Muscle of leg (tissue), 3 donors: ENCODE measurements at regions not wholly inside any gene's neighbourhood (a gene's known extent, or its start where the extent isn't known, plus 50 kb on each side); places are given as distances from the start of the nearest gene placed in this dataset.
"Not testable (repeated sequence)": the region's sequence is repeated elsewhere in the genome, so short reads cannot be mapped to it uniquely, and the experiment has no call there.

Source experiments
- DNase-seq: peaks from one replicate; pipeline ENCODE4 v3.0.0; 2013
- H3K27ac ChIP-seq: one replicate; pipeline ENCODE4 v1.5.1; 2013; ENCODE audit warnings: mild to moderate bottlenecking, low read length, control low read depth
- H3K27me3 ChIP-seq: one replicate; pipeline ENCODE4 v1.6.1; 2013; ENCODE audit warnings: low read length; ENCODE audit not compliant: control insufficient read depth, insufficient read depth
- H3K36me3 ChIP-seq: one replicate; pipeline ENCODE4 v1.6.1; 2013; ENCODE audit warnings: low read length; ENCODE audit not compliant: control insufficient read depth, insufficient read depth
- H3K4me1 ChIP-seq: one replicate; pipeline ENCODE4 v1.6.1; 2013; ENCODE audit warnings: low read length; ENCODE audit not compliant: control insufficient read depth, insufficient read depth
- H3K4me3 ChIP-seq: one replicate; pipeline ENCODE4 v1.5.1; 2013; ENCODE audit warnings: low read length, control low read depth
- H3K9me3 ChIP-seq: replicated peaks from 2 replicates; pipeline ENCODE4 v1.6.1; 2013; ENCODE audit warnings: low read depth, low read length; ENCODE audit not compliant: control insufficient read depth
- WGBS: methylation state at CpG from one replicate; pipeline ENCODE4 v1.1.5; 2013; ENCODE audit warnings: missing lambda C conversion rate; ENCODE audit not compliant: insufficient coverage; 5-methylcytosine and 5-hydroxymethylcytosine counted together

- Histone ChIP-seq H3K36me3 (no peaks in the 10 kb centered on the region), H3K4me1 (no peaks in the 10 kb centered on the region), H3K9me3 (peaks cover 10% of the 10 kb centered on the region), H3K27ac (no peak overlapping the region), H3K27me3 (no peaks in the 10 kb centered on the region), H3K4me3 (no peak overlapping the region)
- no CpG with 5 or more reads among the region's 3 CpGs for WGBS
- no peak for DNase-seq
Observed at GRCh38 chr2:31707992-31708391, 127.3 kb upstream of the SRD5A2 start.

GRCh38 chr2:31704561-31705212 lies 123.9 kb upstream of the SRD5A2 start:
- H3K27me3 ChIP-seq: no peaks in the 10 kb centered on the region
- no peak for DNase-seq
- WGBS: 50% methylated on average over 3 of the region's 4 CpGs
- no peak overlapping the region for H3K4me3 ChIP-seq
- H3K9me3 ChIP-seq: peaks cover 6% of the 10 kb centered on the region
- no peak overlapping the region for H3K27ac ChIP-seq
- H3K36me3 ChIP-seq: no peaks in the 10 kb centered on the region
- H3K4me1 ChIP-seq: no peaks in the 10 kb centered on the region

DNA sequence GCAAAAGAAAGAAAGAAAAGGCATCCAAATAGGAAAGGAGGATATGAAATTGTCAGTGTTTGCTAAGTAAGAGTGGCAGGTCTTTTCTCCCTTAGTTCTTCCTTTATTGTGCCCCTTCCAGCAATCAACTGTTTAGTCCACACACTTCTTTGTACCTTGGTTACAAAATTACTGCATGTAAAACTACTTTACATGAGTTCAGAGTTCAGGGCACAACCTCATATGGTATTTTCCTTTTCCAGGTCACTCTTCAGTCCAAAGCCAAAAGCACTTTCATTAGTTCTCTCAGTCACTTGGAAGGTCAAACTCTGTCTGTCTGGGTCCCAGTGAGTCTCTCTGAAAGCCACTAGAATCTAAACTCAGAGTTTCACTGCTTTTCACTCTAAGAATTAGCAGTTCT lies 122.5 kb upstream of the SRD5A2 start:
- Histone ChIP-seq H3K9me3 (peaks cover 17% of the 10 kb centered on the region), H3K27me3 (no peaks in the 10 kb centered on the region), H3K27ac (no peak overlapping the region), H3K4me3 (no peak overlapping the region), H3K36me3 (no peaks in the 10 kb centered on the region), H3K4me1 (no peaks in the 10 kb centered on the region)
- no peak for DNase-seq

DNA sequence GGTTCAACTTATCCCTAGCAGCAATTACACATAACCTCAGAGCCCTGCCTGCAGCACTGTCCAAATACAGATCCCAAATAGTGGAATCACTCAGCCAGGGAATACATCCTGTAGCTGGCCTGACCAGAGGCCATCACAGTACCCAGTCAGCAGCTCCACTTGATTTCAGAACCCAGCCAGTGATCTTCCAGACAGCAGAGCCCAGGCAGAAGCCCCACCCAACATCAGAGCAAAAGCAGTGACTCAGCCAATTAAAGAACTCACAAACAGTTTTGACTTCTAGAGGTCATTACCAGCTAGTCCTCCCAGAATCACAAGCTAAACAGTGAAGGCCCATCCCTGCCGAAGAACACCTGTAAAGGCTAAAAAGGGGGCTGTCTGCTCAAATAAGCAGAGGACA lies 118.0 kb upstream of the SRD5A2 start:
- DNase-seq: no peak
- Histone ChIP-seq H3K4me1 (no peaks in the 10 kb centered on the region), H3K4me3 (no peak overlapping the region), H3K27me3 (no peaks in the 10 kb centered on the region), H3K9me3 (peaks cover 40% of the 10 kb centered on the region), H3K36me3 (no peaks in the 10 kb centered on the region), H3K27ac (no peak overlapping the region)
- no CpG with 5 or more reads among the region's 1 CpG for WGBS

- H3K36me3 ChIP-seq: no peaks in the 10 kb centered on the region
- no peak for DNase-seq
- H3K27me3 ChIP-seq: no peaks in the 10 kb centered on the region
- no peak overlapping the region for H3K27ac ChIP-seq
- H3K9me3 ChIP-seq: peaks cover 65% of the 10 kb centered on the region
- no peak overlapping the region for H3K4me3 ChIP-seq
- WGBS: no CpG with 5 or more reads among the region's 1 CpG
- H3K4me1 ChIP-seq: no peaks in the 10 kb centered on the region
Observed at GRCh38 chr2:31696068-31696467, 115.3 kb upstream of the SRD5A2 start.

- WGBS: 20% methylated on average over 1 of the region's 3 CpGs
- no peaks in the 10 kb centered on the region for H3K36me3 ChIP-seq
Observed at GRCh38 chr2:31694444-31694843, 113.7 kb upstream of the SRD5A2 start.

DNA sequence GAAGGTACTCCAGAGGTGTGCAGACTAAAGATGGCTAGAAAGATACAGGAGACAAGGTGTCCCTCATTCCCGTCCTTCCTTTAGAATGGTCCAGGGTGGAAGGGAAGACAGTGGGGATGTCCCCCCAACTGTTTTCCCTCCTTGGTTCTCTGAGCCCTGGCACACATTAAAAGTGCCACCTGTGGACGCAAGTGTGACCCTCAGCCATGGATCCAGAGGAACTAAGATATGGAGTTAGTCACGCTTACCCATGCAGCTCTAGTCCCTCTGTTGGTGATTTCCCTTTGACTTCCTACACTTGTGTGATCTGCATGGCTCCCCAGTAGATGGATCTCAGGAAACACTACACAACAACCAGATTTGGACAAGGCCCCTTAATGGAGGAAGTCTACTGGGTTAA lies 113.1 kb upstream of the SRD5A2 start:
- Histone ChIP-seq H3K9me3 (peaks cover 69% of the 10 kb centered on the region), H3K27me3 (no peaks in the 10 kb centered on the region), H3K4me3 (no peak overlapping the region), H3K27ac (no peak overlapping the region), H3K4me1 (no peaks in the 10 kb centered on the region), H3K36me3 (no peaks in the 10 kb centered on the region)
- DNase-seq: peak; percentile 0
- WGBS: 92% methylated on average over 2 of the region's 3 CpGs

More at GRCh38 chr2:31694444-31694843, 113.7 kb upstream of the SRD5A2 start:
- H3K27me3 ChIP-seq: no peaks in the 10 kb centered on the region
- no peaks in the 10 kb centered on the region for H3K4me1 ChIP-seq
- DNase-seq: no peak
- peaks cover 71% of the 10 kb centered on the region for H3K9me3 ChIP-seq
- no peak overlapping the region for H3K4me3 ChIP-seq
- no peak overlapping the region for H3K27ac ChIP-seq

DNA sequence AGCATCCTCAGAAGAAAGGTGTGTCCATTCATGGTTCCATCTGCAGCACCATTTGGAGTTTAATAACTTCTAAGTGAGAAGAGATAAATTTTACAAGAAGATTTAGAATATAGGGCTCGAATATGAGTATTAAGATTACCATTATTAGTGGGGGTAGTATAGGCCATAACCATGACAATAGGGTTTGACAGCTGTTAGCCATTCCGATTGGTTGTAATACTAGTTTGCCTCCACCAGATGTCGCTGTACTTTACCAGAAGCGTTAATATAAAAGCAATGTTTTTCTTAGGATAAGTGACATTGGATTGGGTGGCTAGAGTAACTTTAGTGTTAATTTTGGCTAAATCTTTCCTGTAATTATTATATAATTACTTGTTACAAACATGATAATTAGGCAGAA lies 107.5 kb upstream of the SRD5A2 start:
- Histone ChIP-seq H3K36me3 (no peaks in the 10 kb centered on the region), H3K27ac (no peak overlapping the region), H3K4me1 (no peaks in the 10 kb centered on the region), H3K27me3 (no peaks in the 10 kb centered on the region), H3K9me3 (peaks cover 57% of the 10 kb centered on the region), H3K4me3 (no peak overlapping the region)
- no CpG with 5 or more reads among the region's 4 CpGs for WGBS
- no peak for DNase-seq

- H3K4me3 ChIP-seq, H3K27ac ChIP-seq, H3K27me3 ChIP-seq, H3K36me3 ChIP-seq, H3K4me1 ChIP-seq, DNase-seq: not testable (repeated sequence)
- 44% methylated on average over 3 of the region's 4 CpGs for WGBS
- peaks cover 24% of the 10 kb centered on the region for H3K9me3 ChIP-seq
Observed at GRCh38 chr2:31683506-31683905, 102.8 kb upstream of the SRD5A2 start.

DNA sequence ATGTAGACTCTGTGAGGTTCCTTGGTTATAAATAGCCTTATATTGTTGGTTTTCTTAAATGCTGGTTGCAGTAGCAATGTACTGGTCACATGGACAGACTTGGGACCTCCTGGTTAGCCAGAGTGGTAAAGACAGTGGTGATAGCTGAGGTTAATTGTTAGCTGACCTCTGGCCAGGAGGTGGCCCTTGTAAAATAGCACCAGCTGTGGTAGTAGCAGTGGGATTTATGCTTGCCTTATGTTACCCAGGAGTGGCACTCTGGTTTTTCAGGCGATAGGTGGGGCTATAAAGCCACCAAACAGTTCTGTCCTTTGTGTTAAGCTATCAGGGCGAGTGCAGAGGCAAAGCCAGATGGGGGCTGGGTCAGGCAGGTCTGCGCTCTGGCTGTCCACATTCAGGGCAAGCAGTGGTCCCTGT lies 94.8 kb upstream of the SRD5A2 start:
- DNase-seq: no peak
- Histone ChIP-seq H3K9me3 (peaks cover 26% of the 10 kb centered on the region), H3K27ac (no peak overlapping the region), H3K4me1 (no peaks in the 10 kb centered on the region), H3K4me3 (no peak overlapping the region), H3K36me3 (no peaks in the 10 kb centered on the region), H3K27me3 (no peaks in the 10 kb centered on the region)
- 51% methylated on average over 3 of the region's 3 CpGs for WGBS

DNA sequence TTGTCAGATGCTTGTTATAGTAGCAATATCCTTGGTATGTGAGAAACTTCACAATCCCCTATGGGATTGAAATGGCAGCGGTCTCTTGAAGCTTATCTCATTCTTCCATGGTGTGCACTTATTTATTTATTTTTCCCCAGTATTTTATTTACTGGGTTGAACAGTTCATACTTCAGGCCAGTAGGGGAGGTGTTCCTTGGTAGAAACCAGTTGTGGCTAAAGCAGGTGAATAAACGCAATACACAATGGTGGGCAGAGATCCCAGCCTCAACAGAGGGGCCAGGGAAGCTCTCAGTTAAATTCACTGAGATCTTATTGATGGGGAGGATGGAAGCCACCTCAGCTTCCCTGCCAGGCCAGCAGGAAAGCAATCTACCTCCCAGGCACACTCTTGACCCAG lies 93.7 kb upstream of the SRD5A2 start:
- peaks cover 26% of the 10 kb centered on the region for H3K9me3 ChIP-seq

More for the DNA sequence above, 93.7 kb upstream of the SRD5A2 start:
- WGBS: no CpG with 5 or more reads among the region's 2 CpGs
- Histone ChIP-seq H3K4me3 (no peak overlapping the region), H3K27me3 (no peaks in the 10 kb centered on the region), H3K27ac (no peak overlapping the region), H3K36me3 (no peaks in the 10 kb centered on the region), H3K4me1 (no peaks in the 10 kb centered on the region)
- no peak for DNase-seq
